ENCODE measurements at regions not wholly inside any gene's neighbourhood (a gene's known extent, or its start where the extent isn't known, plus 50 kb on each side); places are given as distances from the start of the nearest gene placed in this dataset.

DNA sequence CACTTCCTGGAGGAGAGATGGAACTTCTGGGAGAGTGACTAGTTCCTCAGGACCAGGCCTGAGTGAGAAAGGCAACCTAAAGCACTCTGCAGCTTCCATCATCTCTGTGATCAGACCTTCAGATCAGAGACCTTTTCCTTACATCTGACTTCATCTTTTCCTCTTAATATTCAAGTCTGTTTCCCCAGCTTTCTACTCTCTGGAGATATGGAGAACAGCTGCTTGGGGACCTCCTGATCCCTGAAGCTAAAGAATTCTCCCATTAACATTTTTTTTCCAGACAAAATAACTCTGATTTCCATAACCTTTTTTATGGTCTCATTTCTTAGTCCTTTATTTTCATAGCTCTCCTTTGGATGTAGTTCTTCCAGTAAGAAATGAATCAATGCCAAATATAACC lies 133.4 kb upstream of the FNDC3A start:
- DNase-seq (ENCODE audit: low spot score), result no peak
- Histone ChIP-seq H3K27ac (peak overlapping the region in 1 of 2 donors; percentile 32), H3K4me3 (no peak overlapping the region)
- no peak for TF ChIP-seq CTCF (IDR thresholded peaks at IDR 0.05)

GRCh38 chr13:48843630-48844380 lies 131.9 kb upstream of the FNDC3A start:
- H3K27ac ChIP-seq, result no peak overlapping the region
- no peak for DNase-seq (ENCODE audit: low spot score)
- no peak for TF ChIP-seq CTCF (IDR thresholded peaks at IDR 0.05)

GRCh38 chr13:48844676-48845075 lies 131.0 kb upstream of the FNDC3A start:
- H3K4me3 ChIP-seq, result no peak overlapping the region
- H3K27ac ChIP-seq, result no peak overlapping the region
- no peak for TF ChIP-seq CTCF (IDR thresholded peaks at IDR 0.05)
- DNase-seq (ENCODE audit: low spot score), result no peak

More at GRCh38 chr13:48843630-48844380, 131.9 kb upstream of the FNDC3A start:
- H3K4me3 ChIP-seq, result no peak overlapping the region

- Histone ChIP-seq H3K27ac (no peak overlapping the region), H3K4me3 (no peak overlapping the region)
- no peak for DNase-seq (ENCODE audit: low spot score)
- TF ChIP-seq CTCF (IDR thresholded peaks at IDR 0.05), result no peak
These were observed 126.2 kb upstream of the FNDC3A start for GRCh38 chr13:48849515-48849914.

- no peak for TF ChIP-seq CTCF (IDR thresholded peaks at IDR 0.05)
- Histone ChIP-seq H3K27ac (no peak overlapping the region), H3K4me3 (no peak overlapping the region)
- DNase-seq (ENCODE audit: low spot score), result no peak
These were observed 124.0 kb upstream of the FNDC3A start for GRCh38 chr13:48851707-48852106.

GRCh38 chr13:48852911-48853727 lies 122.6 kb upstream of the FNDC3A start:
- no peak overlapping the region for H3K4me3 ChIP-seq
- no peak overlapping the region for H3K27ac ChIP-seq
- DNase-seq (ENCODE audit: low spot score), result no peak
- no peak for TF ChIP-seq CTCF (IDR thresholded peaks at IDR 0.05)
